Activated CD4-positive, CD25-positive, alpha-beta regulatory T cell treated with anti-CD3 and anti-CD28 coated beads, Interleukin-2, amount 50 U/mL, for 72 hours (primary cell): ENCODE measurements at regions not wholly inside any gene's neighbourhood (a gene's known extent, or its start where the extent isn't known, plus 50 kb on each side); places are given as distances from the start of the nearest gene placed in this dataset.
"Not testable (repeated sequence)": the region's sequence is repeated elsewhere in the genome, so short reads cannot be mapped to it uniquely, and the experiment has no call there.

Experiments
- DNase-seq: peaks from one replicate; pipeline ENCODE4 v3.0.0; 2021

DNA sequence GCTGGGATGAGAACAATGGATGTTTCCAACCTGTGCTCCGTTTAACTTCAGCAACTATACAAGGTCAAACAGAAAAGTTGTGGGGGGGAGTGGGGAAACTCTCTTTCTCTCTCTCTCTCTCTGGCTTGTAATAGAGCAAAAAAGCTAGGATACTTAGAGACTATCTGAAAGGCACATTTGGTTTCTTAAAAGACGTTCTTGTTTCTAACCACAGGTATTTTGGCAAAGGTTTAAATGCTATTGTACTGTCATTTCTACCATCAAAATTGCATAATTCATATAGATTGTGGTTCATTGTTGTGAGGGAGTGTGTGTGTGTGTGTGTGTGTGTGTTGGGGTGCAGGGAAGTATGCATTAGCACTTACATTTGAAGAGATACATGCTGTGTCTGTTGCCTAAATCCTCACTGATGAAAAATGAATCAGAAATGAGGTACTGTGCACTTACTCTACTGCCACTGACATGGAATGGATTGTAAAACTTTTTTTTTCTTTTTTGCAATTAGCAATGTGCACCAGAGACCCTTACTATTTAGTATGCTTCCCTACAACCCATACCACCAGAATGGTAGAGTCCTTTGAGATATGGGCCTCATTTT is 841.0 kb upstream of the PIK3C3 start:
- no peak for DNase-seq

DNA sequence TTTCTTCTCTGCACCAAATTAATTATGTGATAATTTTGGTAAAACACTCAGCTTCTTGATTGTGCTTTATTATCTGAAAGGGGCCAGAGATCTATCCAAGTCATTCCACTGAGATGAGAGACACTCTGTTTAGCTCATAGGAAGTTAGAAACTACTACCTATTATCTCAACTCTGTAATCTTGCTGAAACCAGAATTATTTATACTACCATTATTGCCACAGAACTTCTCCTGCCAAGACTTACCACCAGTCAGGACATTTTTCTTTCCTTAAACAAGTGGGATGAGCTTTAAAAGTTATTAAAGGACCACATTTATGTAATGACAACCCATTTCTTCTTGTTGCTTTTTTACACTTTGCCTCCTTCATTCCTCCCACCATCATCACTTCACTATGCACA is 855.6 kb upstream of the PIK3C3 start:
- no peak for DNase-seq

DNA sequence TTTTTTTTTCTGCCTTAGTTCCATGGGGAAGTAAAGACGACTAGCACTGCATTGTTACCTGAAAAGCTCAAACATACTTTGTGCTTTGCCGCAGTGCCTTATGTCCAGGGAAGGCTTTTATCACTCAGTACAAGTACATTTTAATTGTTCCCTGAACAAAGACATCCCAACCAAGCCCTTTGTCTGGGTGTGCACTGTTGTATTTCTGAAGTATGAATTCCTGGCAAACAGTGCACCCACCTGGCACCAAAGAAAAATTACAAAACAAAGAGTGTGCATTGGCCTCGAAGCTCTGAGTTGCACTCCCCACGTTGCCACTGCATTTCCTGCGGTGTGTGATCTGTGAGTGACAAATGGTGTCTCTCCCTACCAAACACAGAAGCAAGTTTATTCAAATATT is 858.5 kb upstream of the PIK3C3 start:
- no peak for DNase-seq

- no peak for DNase-seq
Observed at GRCh38 chr18:41077076-41077475, 878.0 kb upstream of the PIK3C3 start.

DNA sequence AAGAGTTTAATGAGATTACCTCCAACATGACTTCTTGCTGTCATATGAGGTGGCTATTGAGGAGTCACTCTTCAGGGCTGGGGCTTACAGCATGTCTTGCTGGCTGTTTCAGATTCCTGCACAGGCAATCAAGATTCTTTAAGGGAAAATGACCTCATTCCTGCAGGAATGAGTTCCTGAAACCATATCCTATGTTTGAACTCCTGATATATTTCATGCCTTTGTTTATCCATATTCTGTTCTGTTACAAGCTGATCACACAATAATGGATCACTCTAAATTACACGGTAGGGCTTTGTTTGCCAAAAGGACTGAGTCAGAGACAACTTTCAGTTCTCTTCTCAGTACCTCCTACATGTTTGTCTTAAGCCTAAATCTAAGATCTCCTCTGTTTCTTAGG is 879.8 kb upstream of the PIK3C3 start:
- DNase-seq = no peak

DNA sequence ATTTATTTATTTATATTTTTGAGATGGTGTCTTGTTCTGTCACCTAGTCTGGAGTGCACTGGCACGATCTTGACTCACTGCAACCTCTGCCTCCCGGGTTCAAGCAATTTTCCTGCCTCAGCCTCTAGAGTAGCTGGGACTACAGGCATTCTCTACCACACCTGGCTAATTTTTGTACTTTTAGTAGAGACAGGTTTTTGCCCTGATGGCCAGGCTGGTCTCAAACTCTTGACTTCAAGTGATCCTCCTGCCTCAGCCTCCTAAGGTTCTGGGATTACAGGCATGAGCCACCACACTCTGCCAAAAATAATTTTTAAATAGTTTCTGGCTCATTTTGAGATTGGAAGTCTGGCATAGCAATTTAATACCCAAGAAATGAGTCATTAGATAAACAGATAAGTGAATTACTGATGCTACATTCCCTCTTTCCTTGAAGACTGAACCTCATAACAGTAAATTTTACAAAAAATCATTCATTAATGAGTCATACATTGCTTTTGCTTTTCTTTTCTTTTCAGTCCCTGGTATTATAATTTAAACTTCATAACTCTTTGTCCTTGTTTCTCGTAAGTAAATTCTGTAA is 881.6 kb upstream of the PIK3C3 start:
- DNase-seq = no peak

DNA sequence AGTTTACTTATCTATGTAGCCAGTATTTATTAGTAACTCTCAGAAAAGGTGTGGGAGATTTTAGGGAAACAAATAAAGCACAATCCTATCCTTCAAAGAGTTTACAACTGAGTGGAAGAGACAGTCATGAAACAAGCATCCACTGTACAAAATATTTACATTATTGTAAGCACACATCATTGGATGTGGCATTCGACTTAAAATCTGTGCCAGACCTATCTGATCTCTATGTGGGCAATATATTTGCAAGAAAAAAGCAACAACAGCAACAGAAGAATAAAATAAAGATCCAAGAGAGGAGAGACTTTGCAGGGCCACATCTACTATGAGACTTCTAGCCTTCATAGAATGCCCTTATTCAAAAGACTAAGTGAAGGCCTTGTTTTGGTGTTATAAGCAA is 882.1 kb upstream of the PIK3C3 start:
- no peak for DNase-seq

GRCh38 chr18:41071826-41072225 is 883.2 kb upstream of the PIK3C3 start:
- no peak for DNase-seq

GRCh38 chr18:41069167-41069566 is 885.9 kb upstream of the PIK3C3 start:
- DNase-seq = no peak

GRCh38 chr18:41064916-41065315 is 890.1 kb upstream of the PIK3C3 start:
- no peak for DNase-seq

GRCh38 chr18:41060967-41061366 is 894.1 kb upstream of the PIK3C3 start:
- no peak for DNase-seq

GRCh38 chr18:41059126-41059415 is 896.0 kb upstream of the PIK3C3 start:
- DNase-seq = no peak

- no peak for DNase-seq
Observed at GRCh38 chr18:41058351-41059125, 896.5 kb upstream of the PIK3C3 start.

GRCh38 chr18:41052625-41053024 is 902.4 kb upstream of the PIK3C3 start:
- no peak for DNase-seq

DNA sequence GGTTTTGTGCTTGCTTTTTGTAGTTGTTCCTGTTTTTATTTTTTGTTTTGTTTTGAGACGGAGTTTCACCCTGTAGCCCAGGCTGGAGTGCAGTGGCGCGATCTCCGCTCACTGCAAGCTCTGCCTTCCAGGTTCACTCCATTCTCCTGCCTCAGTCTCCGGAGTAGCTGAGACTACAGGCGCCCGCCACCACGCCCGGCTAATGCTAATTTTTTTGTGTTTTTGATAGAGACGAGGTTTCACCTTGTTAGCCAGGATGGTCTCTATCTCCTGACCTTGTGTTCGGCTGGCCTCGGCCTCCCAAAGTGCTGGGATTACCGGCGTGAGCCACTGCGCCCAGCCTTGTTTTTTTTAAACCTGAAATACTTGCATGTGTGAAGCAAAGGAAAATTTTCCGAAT is 908.8 kb upstream of the PIK3C3 start:
- DNase-seq = not testable (repeated sequence)

DNA sequence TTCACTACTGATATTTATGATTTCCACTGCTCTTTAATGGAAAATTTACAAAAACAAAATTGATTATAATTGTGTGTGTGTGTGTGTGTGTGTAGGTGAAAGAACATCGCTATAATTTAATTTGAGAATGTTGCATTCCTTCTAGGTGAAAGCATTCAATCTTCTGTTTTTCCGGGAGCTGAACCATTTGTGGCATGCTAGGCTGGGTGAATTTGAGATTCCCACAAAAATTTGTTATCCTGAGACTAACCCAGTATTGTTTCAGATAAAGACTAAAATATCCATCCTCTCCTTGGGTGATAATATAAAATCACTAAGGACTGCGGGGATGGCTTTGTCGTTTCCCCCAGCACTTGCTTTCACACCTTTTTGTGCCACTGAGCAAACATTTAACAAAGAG is 911.2 kb upstream of the PIK3C3 start:
- no peak for DNase-seq

DNA sequence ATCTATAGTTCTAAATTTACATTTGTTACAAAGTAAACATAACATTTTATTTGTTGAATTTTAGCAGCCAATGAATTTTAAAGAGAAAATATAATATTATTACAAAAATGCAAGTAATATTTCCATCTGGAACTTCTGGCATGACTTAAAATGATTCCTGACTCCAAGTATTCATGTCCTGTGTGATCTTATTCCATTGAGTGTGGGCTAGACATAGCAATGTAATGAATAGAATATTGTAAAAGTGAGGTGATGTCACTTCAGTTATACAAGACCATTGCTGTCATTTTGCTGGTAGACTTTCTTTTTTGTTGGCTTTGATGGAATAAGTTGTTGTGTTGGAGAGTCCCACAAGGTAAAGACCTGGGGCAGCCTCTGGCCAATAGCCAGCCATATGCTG is 912.2 kb upstream of the PIK3C3 start:
- DNase-seq = no peak

DNA sequence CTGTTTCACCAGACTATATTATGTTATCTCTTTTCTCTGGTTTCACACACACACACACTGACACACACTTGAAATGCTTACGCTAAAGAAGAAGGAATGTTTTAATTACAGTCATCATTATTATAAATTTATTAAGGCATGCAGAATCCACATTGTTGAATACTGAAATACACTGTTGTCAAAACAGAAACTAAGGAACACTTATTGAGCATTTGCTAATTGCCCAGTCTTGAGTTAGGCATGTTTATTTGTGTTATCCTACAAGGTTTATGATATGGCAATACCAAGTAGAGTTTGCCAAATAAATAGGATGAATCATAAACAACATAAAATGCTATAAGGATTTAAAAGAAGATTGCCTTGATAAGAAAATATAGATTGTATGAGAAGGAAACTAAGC is 917.0 kb upstream of the PIK3C3 start:
- DNase-seq = no peak

- DNase-seq = no peak
Observed at GRCh38 chr18:41036346-41036745, 918.7 kb upstream of the PIK3C3 start.

DNA sequence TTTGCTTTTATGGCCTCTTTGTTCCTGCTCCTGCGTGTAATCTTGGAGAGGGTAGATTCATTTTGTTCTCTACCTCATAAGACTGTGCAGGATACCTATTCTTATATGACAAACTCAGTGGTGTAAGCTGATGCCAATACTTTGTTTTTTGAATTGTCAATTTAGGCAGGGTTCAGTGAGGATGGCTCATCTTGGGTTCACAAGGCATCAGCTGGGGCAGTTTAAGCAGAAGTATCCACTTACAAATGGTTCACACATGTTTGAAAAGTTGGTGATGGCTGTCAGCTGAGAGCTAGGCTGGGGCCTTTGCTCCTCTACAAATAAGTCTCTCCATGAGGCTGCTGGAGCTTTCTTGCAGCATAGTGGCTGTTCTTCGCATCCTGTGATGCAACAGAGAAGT is 920.6 kb upstream of the PIK3C3 start:
- no peak for DNase-seq

DNA sequence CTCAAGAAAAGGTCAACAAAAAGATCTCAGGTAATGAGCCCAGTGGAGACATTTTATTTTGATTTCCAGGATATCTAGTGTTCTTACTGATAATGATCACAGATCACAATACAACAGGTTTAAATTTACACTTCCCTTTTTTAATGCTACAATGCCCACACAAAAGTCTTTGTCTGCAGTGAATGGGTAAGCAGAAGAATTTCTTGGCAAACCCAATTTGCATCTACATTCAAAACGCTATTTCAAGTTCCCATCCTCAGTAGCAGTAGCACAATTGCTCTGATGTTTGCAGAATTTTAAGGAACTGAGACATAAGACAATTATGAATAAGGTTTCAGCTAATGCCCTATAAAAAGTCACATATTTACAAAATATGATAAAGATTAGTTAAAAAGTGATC is 929.4 kb upstream of the PIK3C3 start:
- DNase-seq = no peak

DNA sequence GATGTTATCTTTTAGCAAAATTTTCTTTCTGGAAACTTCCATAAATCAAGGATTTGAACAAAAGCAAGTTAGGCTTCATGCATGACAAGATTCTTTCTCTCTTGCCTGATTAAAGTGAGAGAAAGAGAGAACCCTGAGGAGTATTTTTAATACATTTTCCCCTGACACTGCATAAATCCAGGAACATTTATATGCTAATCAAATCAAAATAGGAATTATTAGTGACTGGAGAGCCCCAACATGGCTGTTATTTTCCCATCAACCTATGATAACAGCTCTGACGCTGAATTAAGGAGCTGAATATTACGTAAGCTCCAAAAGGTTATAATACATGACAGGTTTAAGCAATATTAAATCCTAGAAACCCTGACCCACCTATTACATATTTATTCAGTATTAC is 930.2 kb upstream of the PIK3C3 start:
- DNase-seq = no peak

- DNase-seq = no peak
Observed at GRCh38 chr18:41022484-41022883, 932.5 kb upstream of the PIK3C3 start.

DNA sequence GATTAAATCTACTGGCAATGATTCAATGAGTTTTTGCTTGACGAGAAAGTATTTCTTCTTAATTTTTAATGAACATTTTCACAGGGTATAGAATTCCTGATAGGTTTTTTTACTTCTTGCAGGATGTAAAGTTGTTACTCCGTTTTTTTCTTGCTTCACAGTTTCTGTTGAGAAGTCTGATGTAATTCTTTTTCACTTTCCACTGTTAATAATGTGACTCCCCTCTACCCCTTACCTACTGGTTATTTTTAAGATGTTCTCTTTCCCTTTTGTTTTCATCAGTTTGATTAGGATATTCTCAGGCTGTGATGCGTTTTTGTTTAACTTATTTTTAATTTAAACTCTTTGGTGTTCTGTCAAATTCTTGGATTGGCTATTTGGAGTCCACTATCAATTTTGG is 933.9 kb upstream of the PIK3C3 start:
- DNase-seq = no peak

DNA sequence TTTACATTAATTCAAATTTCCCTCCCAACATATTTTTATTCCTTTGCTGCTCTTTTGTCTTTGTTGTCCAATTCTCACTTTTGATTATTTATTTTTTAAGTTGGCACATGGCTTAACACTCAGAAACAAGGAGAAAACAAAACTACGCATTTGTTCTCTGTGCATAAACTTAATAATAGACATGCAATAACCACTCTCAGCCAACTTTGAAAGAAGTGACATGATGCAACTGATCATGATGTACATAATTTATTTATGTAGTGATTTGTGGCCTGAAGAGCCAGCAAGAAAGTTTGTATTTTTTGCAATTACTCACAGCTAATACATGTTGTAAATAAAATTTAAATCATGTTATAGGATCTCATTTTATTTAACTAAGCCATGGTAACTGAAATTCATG is 942.8 kb upstream of the PIK3C3 start:
- no peak for DNase-seq
